Epithelial cell of esophagus (primary cell): ENCODE measurements at regions not wholly inside any gene's neighbourhood (a gene's known extent, or its start where the extent isn't known, plus 50 kb on each side); places are given as distances from the start of the nearest gene placed in this dataset.

Experiments
- DNase-seq: peaks from one replicate; pipeline ENCODE4 v3.0.0; 2010; ENCODE audit warnings: low read depth
- H3K4me3 ChIP-seq: 2 replicates; pipeline ENCODE4 v1.5.1; 2011; ENCODE audit warnings: mild to moderate bottlenecking, low read length, control low read depth
- CTCF ChIP-seq: IDR thresholded peaks from 2 replicates; pipeline ENCODE4 v1.5.1; 2011; ENCODE audit warnings: low read depth, mild to moderate bottlenecking, low read length, control low read depth, inconsistent platforms; ENCODE audit not compliant: insufficient read depth; ENCODE audit errors: missing control alignments

GRCh38 chr7:22676385-22676784 is 50.6 kb upstream of the IL6 start:
- TF ChIP-seq CTCF = no peak
- no peak overlapping the region for H3K4me3 ChIP-seq
- no peak for DNase-seq

GRCh38 chr7:22675917-22676343 is 51.1 kb upstream of the IL6 start:
- no peak for TF ChIP-seq CTCF
- no peak for DNase-seq
- H3K4me3 ChIP-seq = no peak overlapping the region

- no peak for TF ChIP-seq CTCF
- no peak overlapping the region for H3K4me3 ChIP-seq
- peak; percentile 54 for DNase-seq
These were observed 51.6 kb upstream of the IL6 start for GRCh38 chr7:22675421-22675820.

GRCh38 chr7:22672846-22673680 is 53.9 kb upstream of the IL6 start:
- peak; percentile 57 for DNase-seq
- TF ChIP-seq CTCF = no peak
- no peak overlapping the region for H3K4me3 ChIP-seq

- TF ChIP-seq CTCF = no peak
- DNase-seq = peak; percentile 41
- H3K4me3 ChIP-seq = no peak overlapping the region
These were observed 55.7 kb upstream of the IL6 start for GRCh38 chr7:22671177-22671879.

- no peak for DNase-seq
- H3K4me3 ChIP-seq = no peak overlapping the region
- no peak for TF ChIP-seq CTCF
These were observed 56.6 kb upstream of the IL6 start for GRCh38 chr7:22670422-22670815.
